MM.1S (cell line): ENCODE measurements at regions not wholly inside any gene's neighbourhood (a gene's known extent, or its start where the extent isn't known, plus 50 kb on each side); places are given as distances from the start of the nearest gene placed in this dataset.
"Not testable (repeated sequence)": the region's sequence is repeated elsewhere in the genome, so short reads cannot be mapped to it uniquely, and the experiment has no call there.

Experiments used
- DNase-seq: peaks from one replicate; pipeline ENCODE4 v3.0.0-alpha.2; 2015
- H2AFZ ChIP-seq: fragments of 300-600 bp; sonication (generic); 2 replicates; pipeline ENCODE4 v1.6.0; 2016; ENCODE audit warnings: antibody characterized with exemption, low read length
- H3F3A ChIP-seq: fragments of 300-600 bp; sonication (generic); 2 replicates; pipeline ENCODE4 v1.6.1; 2016; ENCODE audit warnings: mild to moderate bottlenecking, antibody characterized with exemption, low read length, moderate library complexity, mixed read lengths; ENCODE audit not compliant: insufficient read depth
- H3K27ac ChIP-seq: fragments of 300-600 bp; sonication (generic); 2 replicates; pipeline ENCODE4 v1.5.1; 2016; ENCODE audit warnings: mild to moderate bottlenecking, low read length
- H3K27me3 ChIP-seq: fragments of 300-600 bp; sonication (generic); replicated peaks from 2 replicates; pipeline ENCODE4 v1.6.0; 2016; ENCODE audit warnings: low read length; ENCODE audit not compliant: insufficient read depth
- H3K36me3 ChIP-seq: fragments of 300-600 bp; sonication (generic); replicated peaks from 2 replicates; pipeline ENCODE4 v1.6.1; 2016; ENCODE audit warnings: mild to moderate bottlenecking, low read length, mixed read lengths; ENCODE audit not compliant: insufficient read depth
- H3K4me1 ChIP-seq: fragments of 300-600 bp; sonication (generic); 2 replicates; pipeline ENCODE4 v1.6.1; 2016; ENCODE audit warnings: low read length, mixed read lengths
- H3K4me2 ChIP-seq: fragments of 300-600 bp; sonication (generic); 2 replicates; pipeline ENCODE4 v1.6.0; 2016; ENCODE audit warnings: low read depth, low read length
- H3K4me3 ChIP-seq: fragments of 300-600 bp; sonication (generic); 2 replicates; pipeline ENCODE4 v1.5.1; 2016; ENCODE audit warnings: low read length, mixed read lengths
- H3K79me2 ChIP-seq: fragments of 300-600 bp; sonication (generic); 2 replicates; pipeline ENCODE4 v1.6.1; 2016; ENCODE audit warnings: mixed run types, low read length, mixed read lengths
- H3K9ac ChIP-seq: fragments of 300-600 bp; sonication (generic); 2 replicates; pipeline ENCODE4 v1.6.1; 2016; ENCODE audit warnings: low read length, mixed read lengths
- H3K9me2 ChIP-seq: fragments of 300-600 bp; sonication (generic); replicated peaks from 2 replicates; pipeline ENCODE4 v1.6.1; 2016; ENCODE audit warnings: mild to moderate bottlenecking, low read length, mixed read lengths; ENCODE audit not compliant: insufficient read depth
- H3K9me3 ChIP-seq: fragments of 300-600 bp; sonication (generic); replicated peaks from 2 replicates; pipeline ENCODE4 v1.6.1; 2016; ENCODE audit warnings: mild to moderate bottlenecking, low read length, mixed read lengths; ENCODE audit not compliant: insufficient read depth
- H4K20me1 ChIP-seq: fragments of 300-600 bp; sonication (generic); 2 replicates; pipeline ENCODE4 v1.6.1; 2016; ENCODE audit warnings: mild to moderate bottlenecking, low read length, moderate library complexity, mixed read lengths; ENCODE audit not compliant: insufficient read depth
- CTCF ChIP-seq: fragments of 300-600 bp; sonication (generic); IDR thresholded peaks from 2 replicates; pipeline ENCODE4 v1.5.1; 2016; ENCODE audit warnings: antibody characterized with exemption, low read length, mixed read lengths
- EZH2 ChIP-seq: fragments of 300-600 bp; sonication (generic); optimal IDR thresholded peaks from 2 replicates; pipeline ENCODE3; 2017; ENCODE audit warnings: low read depth, mild to moderate bottlenecking, antibody characterized with exemption, low read length, mixed read lengths
- EZH2phosphoT487 ChIP-seq: fragments of 300-600 bp; sonication (generic); IDR thresholded peaks from 2 replicates; pipeline ENCODE4 v1.6.1; 2018; ENCODE audit warnings: antibody characterized with exemption, low read length

- Histone ChIP-seq H4K20me1 (no peaks in the 10 kb centered on the region), H3K27me3 (no peaks in the 10 kb centered on the region), H3K9ac (no peak overlapping the region), H3K79me2 (no peaks in the 10 kb centered on the region), H3K4me3 (no peak overlapping the region), H2AFZ (no peak overlapping the region), H3K9me2 (no peaks in the 10 kb centered on the region), H3K27ac (no peak overlapping the region), H3K4me1 (no peaks in the 10 kb centered on the region), H3K4me2 (no peak overlapping the region), H3K36me3 (no peaks in the 10 kb centered on the region), H3K9me3 (no peaks in the 10 kb centered on the region), H3F3A (no peaks in the 10 kb centered on the region)
- TF ChIP-seq CTCF (no peak), EZH2 (no peak), EZH2phosphoT487 (no peak)
- no peak for DNase-seq
Measured at GRCh38 chr2:138081225-138082073, 117.2 kb downstream of the HNMT start.

DNA sequence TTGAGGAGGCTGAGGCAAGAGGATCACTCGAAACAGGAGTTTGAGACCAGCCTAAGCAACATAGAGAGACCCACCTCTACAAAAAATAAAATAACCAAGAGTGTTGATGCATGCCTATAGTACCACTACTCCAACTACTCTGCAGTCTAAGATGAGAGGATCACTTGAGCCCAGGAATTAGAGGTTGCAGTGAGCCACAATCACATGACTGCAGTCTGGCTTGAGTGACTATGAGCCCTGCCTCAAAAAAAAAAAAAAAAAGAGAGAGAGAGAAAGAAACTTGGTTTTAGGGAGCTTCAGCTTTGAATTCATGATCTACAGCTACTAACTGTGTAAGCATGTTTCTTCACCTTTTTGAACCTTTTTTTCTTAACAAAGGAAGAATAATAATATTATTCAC is 119.9 kb downstream of the HNMT start:
- Histone ChIP-seq H3K9me3 (no peaks in the 10 kb centered on the region), H3K79me2 (no peaks in the 10 kb centered on the region), H3K27me3 (no peaks in the 10 kb centered on the region), H2AFZ (no peak overlapping the region), H3K4me2 (no peak overlapping the region), H3K36me3 (no peaks in the 10 kb centered on the region), H4K20me1 (no peaks in the 10 kb centered on the region), H3K4me3 (no peak overlapping the region), H3F3A (no peaks in the 10 kb centered on the region), H3K9me2 (no peaks in the 10 kb centered on the region), H3K4me1 (no peaks in the 10 kb centered on the region), H3K27ac (no peak overlapping the region), H3K9ac (no peak overlapping the region)
- DNase-seq: no peak
- TF ChIP-seq EZH2: no peak

DNA sequence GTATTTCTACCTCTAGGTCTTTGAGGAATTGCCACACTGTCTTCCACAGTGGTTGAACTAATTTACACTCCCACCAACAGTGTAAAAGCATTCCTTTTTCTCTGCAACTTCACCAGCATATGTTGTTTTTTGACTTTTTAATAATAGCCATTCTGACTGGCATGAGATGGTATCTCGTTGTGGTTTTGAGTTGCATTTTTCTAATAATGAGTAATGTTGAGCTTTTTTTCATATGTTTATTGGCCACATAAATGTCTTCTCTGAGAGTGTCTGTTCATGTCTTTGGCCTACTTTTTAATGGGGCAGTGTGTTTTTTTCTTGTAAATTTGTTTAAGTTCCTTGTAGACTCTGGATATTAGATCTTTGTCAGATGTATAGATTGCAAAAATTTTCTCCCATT is 121.2 kb downstream of the HNMT start:
- not testable (repeated sequence) for H3K27me3 ChIP-seq, H2AFZ ChIP-seq, H3K4me1 ChIP-seq, H3K4me3 ChIP-seq, H3K27ac ChIP-seq, H3K9me3 ChIP-seq, DNase-seq, H3K79me2 ChIP-seq, H3K36me3 ChIP-seq, H3K9ac ChIP-seq, H3K9me2 ChIP-seq, H3K4me2 ChIP-seq, H3F3A ChIP-seq, H4K20me1 ChIP-seq

DNA sequence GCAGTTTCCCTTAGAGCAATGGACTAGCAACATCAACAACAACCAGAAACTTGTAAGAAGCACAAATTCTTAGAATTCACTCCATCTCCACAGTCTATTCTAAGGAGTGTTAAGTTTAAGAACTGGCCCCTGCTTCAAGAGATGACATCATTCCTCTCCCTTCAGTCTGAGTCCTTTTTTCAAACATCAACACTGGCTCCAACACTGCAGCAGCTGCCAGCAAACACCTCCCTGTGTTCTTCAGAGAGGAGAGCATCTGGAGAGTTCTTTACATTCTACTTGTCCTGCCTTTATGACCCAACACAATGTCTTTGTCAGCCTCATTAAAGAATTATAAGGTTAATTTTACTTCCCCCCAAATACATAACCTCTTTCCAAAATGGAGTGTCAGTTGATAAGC is 122.3 kb downstream of the HNMT start:
- no peaks in the 10 kb centered on the region for H3K9me2 ChIP-seq
- no peak for DNase-seq
- H3K27ac ChIP-seq: no peak overlapping the region
- no peak overlapping the region for H2AFZ ChIP-seq
- H3K4me1 ChIP-seq: no peaks in the 10 kb centered on the region
- no peaks in the 10 kb centered on the region for H4K20me1 ChIP-seq
- no peaks in the 10 kb centered on the region for H3K27me3 ChIP-seq
- H3F3A ChIP-seq: no peaks in the 10 kb centered on the region
- no peak overlapping the region for H3K9ac ChIP-seq
- no peaks in the 10 kb centered on the region for H3K79me2 ChIP-seq
- TF ChIP-seq EZH2 (no peak), CTCF (no peak)
- no peak overlapping the region for H3K4me3 ChIP-seq
- H3K4me2 ChIP-seq: no peak overlapping the region
- H3K9me3 ChIP-seq: no peaks in the 10 kb centered on the region
- no peaks in the 10 kb centered on the region for H3K36me3 ChIP-seq
